GM12873 (cell line): ENCODE measurements at regions not wholly inside any gene's neighbourhood (a gene's known extent, or its start where the extent isn't known, plus 50 kb on each side); places are given as distances from the start of the nearest gene placed in this dataset.

Experiments used
- CTCF ChIP-seq: IDR thresholded peaks from 2 replicates; pipeline ENCODE4 v1.5.1; 2012; ENCODE audit warnings: low read depth, mild to moderate bottlenecking, moderate library complexity, low read length, control low read depth; ENCODE audit not compliant: insufficient read depth; ENCODE audit errors: missing control alignments

- no peak for TF ChIP-seq CTCF
Observed at GRCh38 chr2:21422724-21423522, 299.2 kb downstream of the TDRD15 start.

- no peak for TF ChIP-seq CTCF
Observed at GRCh38 chr2:21423854-21424253, 300.1 kb downstream of the TDRD15 start.

GRCh38 chr2:21424375-21424774, 300.6 kb downstream of the TDRD15 start:
- TF ChIP-seq CTCF = no peak

GRCh38 chr2:21427606-21428005, 303.8 kb downstream of the TDRD15 start:
- no peak for TF ChIP-seq CTCF

- no peak for TF ChIP-seq CTCF
Observed at GRCh38 chr2:21428754-21429153, 305.0 kb downstream of the TDRD15 start.

GRCh38 chr2:21429747-21430146, 306.0 kb downstream of the TDRD15 start:
- TF ChIP-seq CTCF = no peak

- TF ChIP-seq CTCF = no peak
Observed at GRCh38 chr2:21431078-21431477, 307.3 kb downstream of the TDRD15 start.

GRCh38 chr2:21438949-21439348, 315.2 kb downstream of the TDRD15 start:
- no peak for TF ChIP-seq CTCF
